HFFc6 (cell line): ENCODE measurements at regions not wholly inside any gene's neighbourhood (a gene's known extent, or its start where the extent isn't known, plus 50 kb on each side); places are given as distances from the start of the nearest gene placed in this dataset.

Experiments
- DNase-seq: peaks from one replicate; pipeline ENCODE4 v3.0.0-alpha.2; 2018
- H3K27ac Mint-ChIP-seq: 2 replicates; pipeline ENCODE4 v1.8.0; 2020; ENCODE audit warnings: mild to moderate bottlenecking, mixed read lengths
- H3K27me3 Mint-ChIP-seq: 2 replicates; pipeline ENCODE4 v1.8.0; 2021; ENCODE audit warnings: mild to moderate bottlenecking, moderate library complexity, mixed read lengths; ENCODE audit not compliant: insufficient read depth
- H3K36me3 Mint-ChIP-seq: 2 replicates; pipeline ENCODE4 v1.8.0; 2021; ENCODE audit warnings: low read depth, mixed read lengths
- H3K4me1 Mint-ChIP-seq: 2 replicates; pipeline ENCODE4 v1.8.0; 2020; ENCODE audit warnings: low read depth, mixed read lengths
- H3K4me3 Mint-ChIP-seq: 2 replicates; pipeline ENCODE4 v1.8.0; 2020; ENCODE audit warnings: mild to moderate bottlenecking, moderate library complexity, mixed read lengths
- H3K9me3 Mint-ChIP-seq: 2 replicates; pipeline ENCODE4 v1.8.0; 2020; ENCODE audit warnings: mild to moderate bottlenecking, mixed read lengths
- TF ChIP-seq, protein P1 (sequence below): fragments of 200-600 bp; sonication (generic); IDR thresholded peaks from 2 replicates; pipeline ENCODE4 v1.5.0; 2021; ENCODE audit warnings: antibody characterized with exemption, mild to moderate bottlenecking

DNA sequence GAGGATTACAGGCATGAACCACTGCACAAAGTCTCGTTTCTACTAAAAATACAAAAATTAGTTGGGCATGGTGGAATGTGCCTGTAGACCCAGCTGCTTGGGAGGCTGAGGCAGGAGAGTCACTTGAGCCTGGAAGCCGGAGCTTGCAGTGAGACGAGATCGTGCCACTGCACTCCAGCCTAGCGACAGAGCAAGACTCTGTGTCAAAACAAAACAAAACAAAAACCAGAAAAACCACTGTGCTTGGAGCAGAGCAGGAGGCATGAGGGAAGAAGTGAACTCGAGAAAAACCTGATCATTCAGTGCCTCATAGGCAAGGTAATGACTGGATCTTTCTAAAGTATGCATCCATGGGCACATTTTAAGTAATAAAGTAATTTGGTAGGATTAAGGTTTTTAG lies 487.8 kb downstream of the KCNH5 start:
- no peak overlapping the region for H3K27ac Mint-ChIP-seq
- H3K27me3 Mint-ChIP-seq: no peaks in the 10 kb centered on the region
- no peak overlapping the region for H3K4me3 Mint-ChIP-seq
- TF ChIP-seq, protein P1, sequence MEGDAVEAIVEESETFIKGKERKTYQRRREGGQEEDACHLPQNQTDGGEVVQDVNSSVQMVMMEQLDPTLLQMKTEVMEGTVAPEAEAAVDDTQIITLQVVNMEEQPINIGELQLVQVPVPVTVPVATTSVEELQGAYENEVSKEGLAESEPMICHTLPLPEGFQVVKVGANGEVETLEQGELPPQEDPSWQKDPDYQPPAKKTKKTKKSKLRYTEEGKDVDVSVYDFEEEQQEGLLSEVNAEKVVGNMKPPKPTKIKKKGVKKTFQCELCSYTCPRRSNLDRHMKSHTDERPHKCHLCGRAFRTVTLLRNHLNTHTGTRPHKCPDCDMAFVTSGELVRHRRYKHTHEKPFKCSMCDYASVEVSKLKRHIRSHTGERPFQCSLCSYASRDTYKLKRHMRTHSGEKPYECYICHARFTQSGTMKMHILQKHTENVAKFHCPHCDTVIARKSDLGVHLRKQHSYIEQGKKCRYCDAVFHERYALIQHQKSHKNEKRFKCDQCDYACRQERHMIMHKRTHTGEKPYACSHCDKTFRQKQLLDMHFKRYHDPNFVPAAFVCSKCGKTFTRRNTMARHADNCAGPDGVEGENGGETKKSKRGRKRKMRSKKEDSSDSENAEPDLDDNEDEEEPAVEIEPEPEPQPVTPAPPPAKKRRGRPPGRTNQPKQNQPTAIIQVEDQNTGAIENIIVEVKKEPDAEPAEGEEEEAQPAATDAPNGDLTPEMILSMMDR: no peak
- H3K36me3 Mint-ChIP-seq: no peaks in the 10 kb centered on the region
- DNase-seq: no peak
- peaks cover 39% of the 10 kb centered on the region for H3K9me3 Mint-ChIP-seq
- H3K4me1 Mint-ChIP-seq: no peaks in the 10 kb centered on the region

DNA sequence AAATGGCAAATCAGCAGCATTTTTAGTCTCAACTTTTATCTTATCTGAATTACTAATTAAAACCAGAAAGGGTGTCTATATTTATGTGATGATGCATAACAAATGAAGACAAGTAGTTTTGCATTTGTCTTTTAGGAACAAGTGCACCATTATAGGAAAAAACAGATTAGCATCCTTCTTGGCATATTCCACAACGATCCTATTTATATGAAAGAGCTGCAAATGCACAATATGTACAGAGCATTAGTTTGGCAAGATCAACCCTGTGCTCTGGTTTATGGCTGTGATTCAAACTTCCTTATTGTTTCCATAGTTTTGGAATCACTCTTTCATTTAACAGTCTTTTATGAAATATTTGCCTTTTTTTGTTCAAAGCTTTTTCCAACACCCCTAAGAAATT lies 486.8 kb downstream of the KCNH5 start:
- no peak overlapping the region for H3K27ac Mint-ChIP-seq
- H3K36me3 Mint-ChIP-seq: no peaks in the 10 kb centered on the region
- H3K4me3 Mint-ChIP-seq: no peak overlapping the region
- TF ChIP-seq, protein P1: no peak
- no peaks in the 10 kb centered on the region for H3K4me1 Mint-ChIP-seq
- no peak for DNase-seq
- H3K27me3 Mint-ChIP-seq: no peaks in the 10 kb centered on the region
- H3K9me3 Mint-ChIP-seq: peaks cover 41% of the 10 kb centered on the region

DNA sequence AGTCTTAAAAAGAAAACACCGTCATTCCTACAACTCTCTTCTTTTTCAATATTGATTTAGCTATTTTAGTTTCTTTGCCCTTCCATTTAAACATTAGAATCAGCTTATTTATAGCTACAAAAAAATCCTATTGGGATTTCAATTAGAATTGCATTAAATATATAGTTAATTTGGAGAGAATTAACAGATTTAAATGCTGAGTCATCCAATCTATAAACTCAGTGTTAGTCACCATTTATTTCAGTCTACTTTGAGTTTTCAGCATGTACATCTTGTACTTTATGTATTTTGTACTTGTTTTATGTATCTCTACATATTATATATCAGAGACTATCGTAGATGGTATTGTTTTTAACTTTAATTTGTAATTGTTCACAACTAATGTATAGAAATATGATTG lies 460.0 kb downstream of the KCNH5 start:
- Mint-ChIP-seq H3K4me3 (no peak overlapping the region), H3K27me3 (no peaks in the 10 kb centered on the region), H3K4me1 (no peaks in the 10 kb centered on the region), H3K36me3 (no peaks in the 10 kb centered on the region), H3K9me3 (peaks cover 33% of the 10 kb centered on the region), H3K27ac (no peak overlapping the region)
- TF ChIP-seq, protein P1: no peak
- DNase-seq: no peak

DNA sequence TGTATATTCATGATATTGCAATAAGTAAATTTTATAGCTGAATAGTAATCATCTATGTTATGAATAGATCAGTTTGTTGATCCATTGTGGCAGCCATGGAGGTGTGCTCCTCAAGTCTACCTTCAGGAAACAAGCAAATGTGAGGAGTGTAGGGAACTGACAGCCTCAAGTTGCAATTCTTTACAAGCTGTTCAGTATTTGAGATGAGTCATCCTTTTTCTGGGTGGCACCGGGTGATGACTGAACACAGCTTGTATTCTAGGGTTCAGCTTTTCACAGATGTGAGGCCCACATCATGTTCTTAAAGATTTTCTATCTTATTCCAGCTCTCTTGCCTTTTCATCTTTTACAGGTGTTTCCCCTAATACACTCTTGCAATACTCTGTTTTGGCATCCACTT lies 452.4 kb downstream of the KCNH5 start:
- Mint-ChIP-seq H3K9me3 (peaks cover 30% of the 10 kb centered on the region), H3K27ac (no peak overlapping the region), H3K4me3 (no peak overlapping the region), H3K36me3 (no peaks in the 10 kb centered on the region), H3K4me1 (no peaks in the 10 kb centered on the region), H3K27me3 (no peaks in the 10 kb centered on the region)
- DNase-seq: no peak
- TF ChIP-seq, protein P1: no peak

DNA sequence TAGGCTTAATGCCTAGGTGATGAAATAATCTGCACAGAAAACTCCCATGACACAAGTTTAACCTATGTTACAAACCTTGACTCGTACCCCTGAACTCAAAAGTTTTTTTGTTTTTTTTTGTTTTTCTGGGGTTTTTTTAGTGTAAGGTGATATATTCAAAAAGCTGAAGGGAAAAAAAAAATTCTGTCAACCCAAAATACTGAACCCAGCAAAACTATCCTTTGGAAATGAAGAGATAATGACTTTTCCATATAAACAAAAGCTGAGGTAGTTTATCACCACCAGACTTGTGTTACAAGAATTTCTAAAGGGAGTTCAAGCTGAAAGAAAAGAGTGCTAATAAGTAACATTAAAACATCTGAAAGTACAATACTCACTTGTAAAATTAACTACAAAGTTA lies 448.1 kb downstream of the KCNH5 start:
- no peak for DNase-seq
- H3K4me1 Mint-ChIP-seq: no peaks in the 10 kb centered on the region
- no peaks in the 10 kb centered on the region for H3K27me3 Mint-ChIP-seq
- no peak overlapping the region for H3K4me3 Mint-ChIP-seq
- TF ChIP-seq, protein P1: no peak
- H3K27ac Mint-ChIP-seq: no peak overlapping the region
- peaks cover 55% of the 10 kb centered on the region for H3K9me3 Mint-ChIP-seq
- H3K36me3 Mint-ChIP-seq: no peaks in the 10 kb centered on the region
